H9 (cell line): ENCODE measurements at regions not wholly inside any gene's neighbourhood (a gene's known extent, or its start where the extent isn't known, plus 50 kb on each side); places are given as distances from the start of the nearest gene placed in this dataset.

ENCODE experiments used
- DNase-seq: peaks from one replicate; pipeline ENCODE4 v3.0.0-alpha.2; 2017
- H2AFZ ChIP-seq: one replicate; pipeline ENCODE4 v1.6.1; 2013; ENCODE audit warnings: mild to moderate bottlenecking, low read length, control low read depth, moderate library complexity
- H2AK5ac ChIP-seq: 2 replicates; pipeline ENCODE4 v1.6.1; 2013; ENCODE audit warnings: low read length, control low read depth, mixed read lengths; ENCODE audit not compliant: insufficient read length
- H2BK120ac ChIP-seq: one replicate; pipeline ENCODE4 v1.6.1; 2013; ENCODE audit warnings: low read depth, mild to moderate bottlenecking, low read length, control low read depth, inconsistent platforms; ENCODE audit not compliant: poor library complexity, severe bottlenecking
- H2BK12ac ChIP-seq: 2 replicates; pipeline ENCODE4 v1.6.1; 2013; ENCODE audit warnings: low read length, control low read depth, mixed read lengths, low read depth; ENCODE audit not compliant: insufficient read length
- H2BK15ac ChIP-seq: 2 replicates; pipeline ENCODE4 v1.6.1; 2013; ENCODE audit warnings: low read depth, low read length, control low read depth
- H2BK20ac ChIP-seq: one replicate; pipeline ENCODE4 v1.6.1; 2013; ENCODE audit warnings: low read depth, mild to moderate bottlenecking, low read length, control low read depth, inconsistent platforms; ENCODE audit not compliant: poor library complexity, severe bottlenecking
- H2BK5ac ChIP-seq: 2 replicates; pipeline ENCODE4 v1.6.1; 2013; ENCODE audit warnings: low read length, control low read depth, mixed read lengths; ENCODE audit not compliant: insufficient read length
- H3K14ac ChIP-seq: 2 replicates; pipeline ENCODE4 v1.6.1; 2013; ENCODE audit warnings: low read length, control low read depth; ENCODE audit not compliant: insufficient read depth
- H3K18ac ChIP-seq: 2 replicates; pipeline ENCODE4 v1.6.1; 2013; ENCODE audit warnings: low read depth, mild to moderate bottlenecking, mixed read lengths, low read length, control low read depth; ENCODE audit not compliant: insufficient read length
- H3K23ac ChIP-seq: 2 replicates; pipeline ENCODE4 v1.6.1; 2013; ENCODE audit warnings: low read length, control low read depth, mixed read lengths, low read depth; ENCODE audit not compliant: insufficient read length
- H3K23me2 ChIP-seq: 2 replicates; pipeline ENCODE4 v1.6.1; 2013; ENCODE audit warnings: low read depth, mild to moderate bottlenecking, mixed read lengths, low read length, control low read depth; ENCODE audit not compliant: insufficient read length, poor library complexity, severe bottlenecking
- H3K27ac ChIP-seq: 2 replicates; pipeline ENCODE4 v1.5.1; 2013; ENCODE audit warnings: low read length, control low read depth, mixed read lengths, low read depth; ENCODE audit not compliant: insufficient read length
- H3K27me3 ChIP-seq: 2 replicates; pipeline ENCODE4 v1.6.1; 2013; ENCODE audit warnings: low read length, control low read depth, inconsistent platforms; ENCODE audit not compliant: insufficient read depth
- H3K4ac ChIP-seq: 2 replicates; pipeline ENCODE4 v1.6.1; 2013; ENCODE audit warnings: low read depth, mild to moderate bottlenecking, control low read depth, inconsistent platforms, low read length, moderate library complexity
- H3K4me1 ChIP-seq: 2 replicates; pipeline ENCODE4 v1.6.1; 2013; ENCODE audit warnings: low read length, control low read depth, inconsistent platforms; ENCODE audit not compliant: insufficient read depth
- H3K4me2 ChIP-seq: 2 replicates; pipeline ENCODE4 v1.6.1; 2013; ENCODE audit warnings: low read length, control low read depth, mixed read lengths; ENCODE audit not compliant: insufficient read length, insufficient read depth
- H3K56ac ChIP-seq: 2 replicates; pipeline ENCODE4 v1.6.1; 2013; ENCODE audit warnings: low read depth, mild to moderate bottlenecking, mixed read lengths, low read length, control low read depth; ENCODE audit not compliant: insufficient read length
- H3K79me1 ChIP-seq: 2 replicates; pipeline ENCODE4 v1.6.1; 2013; ENCODE audit warnings: low read depth, mild to moderate bottlenecking, moderate library complexity, low read length, control low read depth, inconsistent platforms; ENCODE audit not compliant: insufficient read depth, poor library complexity, severe bottlenecking
- H3K79me2 ChIP-seq: 2 replicates; pipeline ENCODE4 v1.6.1; 2013; ENCODE audit warnings: low read length, control low read depth, inconsistent platforms; ENCODE audit not compliant: insufficient read depth
- H3K9ac ChIP-seq: 2 replicates; pipeline ENCODE4 v1.6.1; 2013; ENCODE audit warnings: low read length, control low read depth, mixed read lengths; ENCODE audit not compliant: insufficient read length; ENCODE audit errors: extremely low read depth
- H3K9me3 ChIP-seq: one replicate; pipeline ENCODE4 v1.6.1; 2013; ENCODE audit warnings: low read depth, low read length, inconsistent platforms; ENCODE audit not compliant: control insufficient read depth
- H3T11ph ChIP-seq: one replicate; pipeline ENCODE4 v1.6.1; 2013; ENCODE audit warnings: mild to moderate bottlenecking, low read length, control low read depth, inconsistent platforms
- H4K20me1 ChIP-seq: one replicate; pipeline ENCODE4 v1.6.1; 2013; ENCODE audit not compliant: control insufficient read depth, insufficient read length, insufficient read depth
- H4K5ac ChIP-seq: 2 replicates; pipeline ENCODE4 v1.6.1; 2013; ENCODE audit warnings: low read depth, mild to moderate bottlenecking, mixed read lengths, low read length, control low read depth; ENCODE audit not compliant: insufficient read length
- H4K8ac ChIP-seq: replicated peaks from 2 replicates; pipeline ENCODE4 v1.6.1; 2013; ENCODE audit warnings: low read length, control low read depth, mixed read lengths, low read depth; ENCODE audit not compliant: insufficient read length
- H4K91ac ChIP-seq: 2 replicates; pipeline ENCODE4 v1.6.1; 2013; ENCODE audit warnings: low read depth, mild to moderate bottlenecking, moderate library complexity, mixed read lengths, low read length, control low read depth; ENCODE audit not compliant: insufficient read length
- H3K27ac Mint-ChIP-seq, 3 experiments: 2 replicates in 2 of 3; 3 replicates in 1 of 3; pipeline ENCODE4 v1.8.0; 2020 to 2021; ENCODE audit warnings: mixed read lengths in 3 of 3, mild to moderate bottlenecking in 1 of 3, moderate library complexity in 1 of 3
- H3K27me3 Mint-ChIP-seq: 2 replicates; pipeline ENCODE4 v1.8.0; 2021; ENCODE audit warnings: low read depth, mild to moderate bottlenecking, moderate library complexity, mixed read lengths
- H3K36me3 Mint-ChIP-seq, 3 experiments: 2 replicates in 2 of 3; 3 replicates in 1 of 3; pipeline ENCODE4 v1.8.0; 2020 to 2021; ENCODE audit warnings: low read depth in 3 of 3, mixed read lengths in 3 of 3; ENCODE audit not compliant: insufficient read depth in 1 of 3
- H3K4me1 Mint-ChIP-seq, 2 experiments: 2 replicates each; pipeline ENCODE4 v1.8.0; 2020; ENCODE audit warnings: mixed read lengths in 2 of 2
- H3K4me3 Mint-ChIP-seq, 2 experiments: 2 replicates in 1 of 2; 3 replicates in 1 of 2; pipeline ENCODE4 v1.8.0; 2020 to 2021; ENCODE audit warnings: mild to moderate bottlenecking in 2 of 2, mixed read lengths in 2 of 2, moderate library complexity in 1 of 2
- H3K9me3 Mint-ChIP-seq, 2 experiments: 2 replicates in 1 of 2; 3 replicates in 1 of 2; pipeline ENCODE4 v1.8.0; 2020; ENCODE audit warnings: mild to moderate bottlenecking in 2 of 2, mixed read lengths in 2 of 2, moderate library complexity in 1 of 2
- CTCF ChIP-seq: fragments of 200-600 bp; sonication (generic); conservative IDR thresholded peaks from 3 replicates; pipeline ENCODE4 v1.8.0; 2021; ENCODE audit warnings: antibody characterized with exemption, mild to moderate bottlenecking
- WGBS: extraction: QIAGEN DNeasy Blood & Tissue Kit; methylation state at CpG from one replicate; pipeline ENCODE4 v1.1.7; 2013; ENCODE audit warnings: missing lambda C conversion rate, low lambda C conversion rate, mixed read lengths; ENCODE audit not compliant: insufficient read length; ENCODE audit errors: extremely low coverage; 5-methylcytosine and 5-hydroxymethylcytosine counted together

- Mint-ChIP-seq H3K4me3 (no peak overlapping the region), H3K4me1 (no peaks in the 10 kb centered on the region), H3K9me3 (no peaks in the 10 kb centered on the region; a peak in 1 of 5 replicates), H3K36me3 (no peaks in the 10 kb centered on the region), H3K27ac (no peak overlapping the region), H3K27me3 (no peaks in the 10 kb centered on the region)
- Histone ChIP-seq H3K27me3 (no peaks in the 10 kb centered on the region), H3K27ac (no peak overlapping the region), H3K79me1 (no peaks in the 10 kb centered on the region), H2BK15ac (no peak overlapping the region), H2AFZ (no peak overlapping the region), H4K91ac (no peak overlapping the region), H2BK5ac (no peak overlapping the region), H2BK120ac (no peak overlapping the region), H3K9me3 (no peaks in the 10 kb centered on the region), H4K20me1 (no peaks in the 10 kb centered on the region), H3K79me2 (no peaks in the 10 kb centered on the region), H2BK12ac (no peak overlapping the region), H3K4me2 (no peak overlapping the region), H3K14ac (no peak overlapping the region), H2AK5ac (no peak overlapping the region), H3K18ac (no peak overlapping the region), H3K4ac (no peak overlapping the region), H3K4me1 (no peaks in the 10 kb centered on the region), H3K56ac (no peak overlapping the region), H3T11ph (no peak overlapping the region), H4K5ac (no peak overlapping the region), H4K8ac (no peak overlapping the region), H3K23ac (no peak overlapping the region), H3K9ac (no peak overlapping the region), H3K23me2 (no peaks in the 10 kb centered on the region), H2BK20ac (no peak overlapping the region)
- no peak for TF ChIP-seq CTCF
- no peak for DNase-seq
- WGBS: no CpG with 5 or more reads among the region's 2 CpGs
Measured at GRCh38 chr7:86295526-86295925, 348.2 kb upstream of the GRM3 start.
